ENCODE measurements at regions not wholly inside any gene's neighbourhood (a gene's known extent, or its start where the extent isn't known, plus 50 kb on each side); places are given as distances from the start of the nearest gene placed in this dataset.

- TF ChIP-seq, protein P1, sequence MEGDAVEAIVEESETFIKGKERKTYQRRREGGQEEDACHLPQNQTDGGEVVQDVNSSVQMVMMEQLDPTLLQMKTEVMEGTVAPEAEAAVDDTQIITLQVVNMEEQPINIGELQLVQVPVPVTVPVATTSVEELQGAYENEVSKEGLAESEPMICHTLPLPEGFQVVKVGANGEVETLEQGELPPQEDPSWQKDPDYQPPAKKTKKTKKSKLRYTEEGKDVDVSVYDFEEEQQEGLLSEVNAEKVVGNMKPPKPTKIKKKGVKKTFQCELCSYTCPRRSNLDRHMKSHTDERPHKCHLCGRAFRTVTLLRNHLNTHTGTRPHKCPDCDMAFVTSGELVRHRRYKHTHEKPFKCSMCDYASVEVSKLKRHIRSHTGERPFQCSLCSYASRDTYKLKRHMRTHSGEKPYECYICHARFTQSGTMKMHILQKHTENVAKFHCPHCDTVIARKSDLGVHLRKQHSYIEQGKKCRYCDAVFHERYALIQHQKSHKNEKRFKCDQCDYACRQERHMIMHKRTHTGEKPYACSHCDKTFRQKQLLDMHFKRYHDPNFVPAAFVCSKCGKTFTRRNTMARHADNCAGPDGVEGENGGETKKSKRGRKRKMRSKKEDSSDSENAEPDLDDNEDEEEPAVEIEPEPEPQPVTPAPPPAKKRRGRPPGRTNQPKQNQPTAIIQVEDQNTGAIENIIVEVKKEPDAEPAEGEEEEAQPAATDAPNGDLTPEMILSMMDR (IDR thresholded peaks at IDR 0.05) = no peak
- H3K27ac Mint-ChIP-seq = no peak overlapping the region
- H3K4me3 Mint-ChIP-seq = no peak overlapping the region
- H3K27me3 Mint-ChIP-seq (ENCODE audit: low read depth, poor library complexity) = peaks cover 7% of the 10 kb centered on the region
- H3K4me1 Mint-ChIP-seq = peaks cover 25% of the 10 kb centered on the region
- no peaks in the 10 kb centered on the region for H3K36me3 Mint-ChIP-seq (ENCODE audit: low read depth)
- DNase-seq = no peak
- H3K9me3 Mint-ChIP-seq = no peaks in the 10 kb centered on the region
Observed at GRCh38 chr2:19026261-19026660, 332.2 kb downstream of the OSR1 start.

- peaks cover 22% of the 10 kb centered on the region for H3K9me3 Mint-ChIP-seq
- peaks cover 6% of the 10 kb centered on the region for H3K27me3 Mint-ChIP-seq (ENCODE audit: low read depth, poor library complexity)
- H3K27ac Mint-ChIP-seq = no peak overlapping the region
- no peak for DNase-seq
- TF ChIP-seq, protein P1 (IDR thresholded peaks at IDR 0.05) = no peak
- H3K4me3 Mint-ChIP-seq = no peak overlapping the region
- H3K36me3 Mint-ChIP-seq (ENCODE audit: low read depth) = peaks cover 15% of the 10 kb centered on the region
- H3K4me1 Mint-ChIP-seq = peaks cover 5% of the 10 kb centered on the region
Observed at GRCh38 chr2:19022334-19022733, 336.1 kb downstream of the OSR1 start.

DNA sequence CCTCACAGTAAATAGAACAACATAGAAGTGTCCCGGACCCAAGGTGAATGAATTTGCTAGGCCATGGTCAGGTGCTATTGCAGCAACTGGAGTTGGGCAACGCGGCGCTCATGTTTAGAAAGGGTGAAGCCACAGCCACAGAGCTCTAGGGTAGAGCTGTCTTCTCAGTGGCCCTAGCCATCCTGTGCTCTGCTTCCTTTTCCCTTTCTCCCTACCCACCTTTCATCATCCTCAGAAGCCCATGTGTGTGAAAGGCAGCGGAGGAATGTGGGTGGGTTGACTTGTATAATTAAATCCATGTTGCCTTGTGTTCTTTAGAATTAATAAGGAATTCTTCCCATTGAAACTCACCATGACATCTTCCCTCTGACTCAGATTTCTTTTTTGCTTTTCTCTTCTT is 336.7 kb downstream of the OSR1 start:
- Mint-ChIP-seq H3K27me3 (ENCODE audit: low read depth, poor library complexity) (peaks cover 6% of the 10 kb centered on the region), H3K4me1 (peaks cover 4% of the 10 kb centered on the region), H3K27ac (no peak overlapping the region), H3K9me3 (peaks cover 29% of the 10 kb centered on the region), H3K4me3 (no peak overlapping the region), H3K36me3 (ENCODE audit: low read depth) (peaks cover 21% of the 10 kb centered on the region)
- DNase-seq = no peak
- TF ChIP-seq, protein P1 (IDR thresholded peaks at IDR 0.05) = no peak

GRCh38 chr2:19021100-19021476 is 337.3 kb downstream of the OSR1 start:
- H3K36me3 Mint-ChIP-seq (ENCODE audit: low read depth) = peaks cover 26% of the 10 kb centered on the region
- DNase-seq = no peak
- peaks cover 34% of the 10 kb centered on the region for H3K9me3 Mint-ChIP-seq
- no peak overlapping the region for H3K4me3 Mint-ChIP-seq
- peak overlapping the region; percentile 2 for H3K27ac Mint-ChIP-seq
- peaks cover 4% of the 10 kb centered on the region for H3K4me1 Mint-ChIP-seq
- TF ChIP-seq, protein P1 (IDR thresholded peaks at IDR 0.05) = no peak
- peaks cover 6% of the 10 kb centered on the region for H3K27me3 Mint-ChIP-seq (ENCODE audit: low read depth, poor library complexity)

DNA sequence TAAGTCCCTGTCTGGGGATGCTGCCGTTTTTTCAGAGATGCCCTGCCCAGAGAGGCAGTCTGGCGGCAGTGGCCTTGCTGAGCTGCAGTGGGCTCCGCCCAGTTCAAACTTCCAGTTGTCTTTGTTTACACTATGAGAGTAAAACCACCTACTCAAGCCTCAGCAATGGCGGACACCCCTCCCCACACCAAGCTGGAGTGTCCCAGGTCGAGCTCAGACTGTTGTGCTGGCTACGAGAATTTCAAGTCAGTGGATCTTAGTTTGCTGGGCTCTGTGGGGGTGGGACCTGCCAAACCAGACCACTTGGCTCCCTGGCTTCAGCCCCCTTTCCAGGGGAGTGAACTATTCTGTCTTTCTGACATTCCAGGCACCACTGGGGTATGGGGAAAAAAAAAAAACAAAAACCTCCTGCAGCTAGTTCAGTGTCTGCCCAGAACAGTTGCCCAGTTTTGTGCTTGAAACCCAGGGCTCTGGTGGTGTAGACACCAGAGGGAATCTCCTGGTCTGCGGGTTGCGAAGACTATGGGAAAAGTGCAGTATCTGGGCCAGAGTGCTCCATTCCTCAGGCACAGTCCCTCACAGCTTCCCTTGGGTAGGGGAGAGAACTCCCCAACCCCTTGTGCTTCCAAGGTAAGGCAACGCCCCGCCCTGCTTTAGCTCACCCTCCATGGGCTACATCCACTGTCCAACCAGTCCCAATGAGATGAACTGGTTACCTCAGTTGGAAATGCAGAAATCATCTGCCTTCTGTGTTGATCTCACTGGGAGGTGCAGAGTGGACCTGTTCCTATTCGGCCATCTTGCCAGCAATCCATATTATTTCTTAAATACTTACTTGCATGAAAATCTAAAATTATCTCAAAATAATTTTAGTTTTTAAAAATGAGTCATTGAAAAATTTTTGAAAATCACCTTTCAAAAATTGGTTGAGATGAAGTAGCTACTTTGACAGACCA is 338.0 kb downstream of the OSR1 start:
- Mint-ChIP-seq H3K27me3 (ENCODE audit: low read depth, poor library complexity) (peaks cover 6% of the 10 kb centered on the region), H3K27ac (no peak overlapping the region), H3K36me3 (ENCODE audit: low read depth) (peaks cover 32% of the 10 kb centered on the region), H3K4me1 (peaks cover 4% of the 10 kb centered on the region), H3K4me3 (no peak overlapping the region), H3K9me3 (peaks cover 41% of the 10 kb centered on the region)
- no peak for DNase-seq
- TF ChIP-seq, protein P1 (IDR thresholded peaks at IDR 0.05) = no peak

GRCh38 chr2:19009510-19009909 is 348.9 kb downstream of the OSR1 start:
- no peak for DNase-seq
- Mint-ChIP-seq H3K9me3 (peaks cover 21% of the 10 kb centered on the region), H3K4me3 (no peak overlapping the region), H3K27me3 (ENCODE audit: low read depth, poor library complexity) (peaks cover 10% of the 10 kb centered on the region), H3K36me3 (ENCODE audit: low read depth) (peaks cover 14% of the 10 kb centered on the region), H3K4me1 (peaks cover 5% of the 10 kb centered on the region), H3K27ac (no peak overlapping the region)
- TF ChIP-seq, protein P1 (IDR thresholded peaks at IDR 0.05) = no peak

All from nephron progenitor cell (in vitro differentiated cells).